Posterior vena cava (tissue), 2 donors: ENCODE measurements at regions not wholly inside any gene's neighbourhood (a gene's known extent, or its start where the extent isn't known, plus 50 kb on each side); places are given as distances from the start of the nearest gene placed in this dataset.
"Not testable (repeated sequence)": the region's sequence is repeated elsewhere in the genome, so short reads cannot be mapped to it uniquely, and the experiment has no call there.

Experiments
- DNase-seq: peaks from one replicate; pipeline ENCODE4 v3.0.0-alpha.2; 2020; ENCODE audit warnings: low spot score
- intact Hi-C, 2 donors: fragments of 100-400 bp; cut with DNase I; formaldehyde crosslinking; loops; one replicate each; pipeline versions ENCODE4 v1.14.1 to v1.14.2; 2022 to 2023
- donor health status: DM: yes; HTN: yes; CAD: no.
- donor health status: DM: yes; HTN: yes; CAD: no.

DNA sequence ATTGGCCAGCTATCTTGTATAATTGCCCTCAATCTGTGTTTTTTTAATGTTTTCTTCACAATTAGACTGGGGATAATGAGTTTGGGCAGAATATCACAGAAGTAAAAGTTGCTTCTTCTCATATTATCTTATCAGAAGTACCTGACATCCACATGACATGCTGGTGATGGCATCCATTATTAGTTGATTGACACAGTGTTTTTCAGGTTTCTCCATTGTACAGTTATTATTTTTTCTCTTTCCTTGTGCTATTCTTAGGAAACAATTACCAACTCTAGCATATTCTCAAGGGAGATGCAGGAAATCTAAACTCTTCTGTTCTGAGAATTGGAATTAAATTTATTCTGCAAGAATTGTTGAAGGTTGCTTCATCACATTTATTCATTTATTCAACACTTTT lies 1000.1 kb upstream of the LCORL start:
- no peak for DNase-seq

DNA sequence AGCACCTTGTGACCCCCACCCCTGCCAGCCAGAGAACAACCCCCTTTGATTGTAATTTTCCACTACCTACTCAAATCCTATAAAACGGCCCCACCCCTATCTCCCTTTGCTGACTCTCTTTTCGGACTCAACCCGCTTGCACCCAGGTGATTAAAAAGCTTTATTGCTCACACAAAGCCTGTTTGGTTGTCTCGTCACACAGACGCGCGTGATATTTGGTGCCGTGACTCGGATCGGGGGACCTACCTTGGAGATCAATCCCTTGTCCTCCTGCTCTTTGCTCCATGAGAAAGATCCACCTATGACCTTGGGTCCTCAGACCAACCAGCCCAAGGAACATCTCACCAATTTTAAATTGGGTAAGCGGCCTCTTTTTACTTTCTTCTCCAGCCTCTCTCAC lies 995.0 kb upstream of the LCORL start:
- DNase-seq, intact Hi-C loops: not testable (repeated sequence)

More for the DNA sequence above, 1000.1 kb upstream of the LCORL start:
- intact Hi-C loops: no loop called here

DNA sequence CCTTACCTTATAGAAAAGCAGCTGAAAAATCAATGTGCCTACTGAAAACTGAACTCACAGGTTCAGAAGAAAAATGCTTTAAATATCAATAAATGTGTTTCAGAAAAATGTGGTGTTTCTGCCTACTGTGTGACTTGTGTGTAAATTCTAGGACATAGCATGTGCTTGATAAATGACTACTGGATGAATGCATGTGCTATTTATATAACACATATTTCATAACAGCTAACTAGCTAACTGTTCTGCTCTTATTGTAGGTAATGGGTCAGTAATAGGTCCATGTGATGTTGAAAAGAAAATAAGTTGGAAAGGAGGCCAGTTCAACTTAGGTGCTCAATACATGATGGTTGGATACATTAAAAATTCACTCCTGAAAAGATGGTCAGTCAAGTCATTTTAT lies 993.0 kb upstream of the LCORL start:
- DNase-seq: no peak
- intact Hi-C loops: no loop called here

DNA sequence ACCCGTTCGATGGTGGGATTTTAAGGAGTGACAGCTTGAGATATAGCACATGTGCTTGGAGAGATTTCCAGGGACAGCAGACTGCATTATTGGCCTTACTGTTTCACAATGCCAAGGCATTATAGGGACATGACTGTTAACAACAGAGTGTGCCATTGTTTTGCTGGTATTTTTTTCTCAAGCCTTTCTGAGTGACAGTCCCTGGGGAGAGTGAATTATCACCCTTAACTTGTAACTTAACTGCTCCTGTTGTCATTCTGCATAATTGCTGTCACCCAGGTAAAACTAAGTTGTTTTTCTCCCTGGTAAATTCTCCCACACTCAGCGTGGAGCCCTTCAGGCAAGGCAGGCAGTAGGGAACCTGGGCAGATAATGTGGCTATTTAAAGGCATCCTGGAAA lies 989.2 kb upstream of the LCORL start:
- intact Hi-C loops: no loop called here
- no peak for DNase-seq

DNA sequence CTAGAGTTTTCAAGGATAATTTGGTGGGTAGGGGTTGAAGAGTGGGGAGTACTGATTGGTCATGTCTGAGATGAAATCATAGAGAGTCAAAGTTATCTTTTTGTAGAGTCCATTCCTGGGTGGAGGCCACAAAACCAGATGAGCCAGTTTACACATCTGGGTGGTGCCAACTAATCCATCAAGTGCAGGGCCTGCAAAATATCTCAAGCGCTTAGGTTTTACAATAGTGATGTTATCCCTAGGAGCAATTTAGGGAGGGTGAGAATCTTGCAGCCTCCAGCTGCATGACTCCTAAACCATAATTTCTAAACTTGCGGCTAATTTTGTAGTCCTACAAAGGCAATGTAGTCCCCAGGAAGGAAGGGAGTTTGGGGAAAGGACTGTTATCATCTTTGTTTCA lies 988.3 kb upstream of the LCORL start:
- DNase-seq: no peak
- intact Hi-C loops: no loop called here

DNA sequence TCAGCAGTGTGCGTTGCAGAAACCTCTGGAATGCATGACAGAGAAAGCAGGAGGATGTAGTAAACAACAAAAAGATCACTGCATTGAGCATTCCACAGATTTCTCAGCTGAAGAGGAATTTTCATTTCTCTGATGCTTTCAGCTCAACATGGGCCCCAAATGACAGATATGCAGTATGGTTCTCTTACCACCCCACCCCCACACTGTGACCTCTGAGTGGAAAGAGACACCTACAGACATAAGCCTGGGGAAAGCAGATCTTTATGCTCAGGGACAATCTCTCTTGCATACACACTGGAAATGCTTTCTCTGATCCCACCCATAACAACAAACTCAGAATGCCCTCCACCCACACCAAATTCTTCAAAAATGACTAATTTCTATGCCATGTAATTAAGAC lies 983.7 kb upstream of the LCORL start:
- DNase-seq: no peak
- intact Hi-C loops: no loop called here

DNA sequence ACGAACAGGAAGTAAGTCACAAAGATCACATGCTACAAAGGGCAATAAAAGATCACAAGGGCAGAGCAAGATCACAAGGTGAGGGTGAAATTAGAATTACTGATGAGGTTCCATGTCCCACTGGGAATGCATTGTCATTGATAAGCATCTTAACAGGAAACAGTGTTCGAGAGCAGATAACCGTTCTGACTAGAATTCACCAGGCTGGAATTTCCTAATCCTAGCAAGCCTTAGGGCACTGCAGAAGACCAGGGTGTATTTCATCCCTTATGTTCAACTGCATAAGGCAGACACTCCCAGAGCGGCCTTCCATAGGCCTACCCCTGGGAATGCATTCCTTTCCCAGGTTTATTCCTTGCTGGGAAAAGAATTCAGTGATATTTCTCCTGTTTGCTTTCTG lies 980.6 kb upstream of the LCORL start:
- no peak for DNase-seq
- intact Hi-C loops: no loop called here

DNA sequence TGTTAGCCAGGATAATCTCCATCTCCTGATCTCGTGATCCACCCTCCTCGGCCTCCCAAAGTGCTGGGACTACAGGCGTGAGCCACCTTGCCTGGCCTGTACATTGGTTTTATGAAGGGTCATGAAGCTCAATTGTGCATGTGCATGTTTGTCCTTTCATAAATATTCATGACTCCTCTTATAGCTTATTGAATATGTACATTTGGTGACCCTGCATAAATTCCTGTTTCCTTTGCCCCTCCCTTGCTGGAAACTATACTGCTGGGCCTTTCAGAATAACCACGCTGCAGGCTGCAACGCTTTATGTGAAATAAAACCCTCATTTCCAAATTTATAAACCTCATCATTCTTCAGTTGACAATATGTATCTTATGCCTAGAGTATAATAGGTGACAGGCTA lies 978.0 kb upstream of the LCORL start:
- intact Hi-C loops: no loop called here
- no peak for DNase-seq

DNA sequence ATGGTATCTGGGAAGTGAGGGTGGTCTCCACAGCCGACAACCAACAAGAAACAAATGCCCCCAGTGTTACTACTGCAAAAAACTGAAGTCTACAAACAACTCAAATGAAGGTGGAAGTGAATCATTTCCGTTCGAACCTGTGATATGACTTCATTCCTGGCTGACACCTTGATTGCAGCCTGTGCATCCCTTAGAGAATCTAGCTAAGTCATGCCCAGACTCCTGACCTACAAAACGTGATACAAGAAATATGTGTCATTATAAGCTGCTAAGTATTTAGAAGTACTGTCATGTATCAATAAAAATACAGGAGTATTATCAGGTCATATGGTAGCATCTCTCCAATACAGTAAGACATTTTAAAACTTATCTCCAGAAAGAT lies 959.7 kb upstream of the LCORL start:
- no peak for DNase-seq
- intact Hi-C loops: no loop called here

DNA sequence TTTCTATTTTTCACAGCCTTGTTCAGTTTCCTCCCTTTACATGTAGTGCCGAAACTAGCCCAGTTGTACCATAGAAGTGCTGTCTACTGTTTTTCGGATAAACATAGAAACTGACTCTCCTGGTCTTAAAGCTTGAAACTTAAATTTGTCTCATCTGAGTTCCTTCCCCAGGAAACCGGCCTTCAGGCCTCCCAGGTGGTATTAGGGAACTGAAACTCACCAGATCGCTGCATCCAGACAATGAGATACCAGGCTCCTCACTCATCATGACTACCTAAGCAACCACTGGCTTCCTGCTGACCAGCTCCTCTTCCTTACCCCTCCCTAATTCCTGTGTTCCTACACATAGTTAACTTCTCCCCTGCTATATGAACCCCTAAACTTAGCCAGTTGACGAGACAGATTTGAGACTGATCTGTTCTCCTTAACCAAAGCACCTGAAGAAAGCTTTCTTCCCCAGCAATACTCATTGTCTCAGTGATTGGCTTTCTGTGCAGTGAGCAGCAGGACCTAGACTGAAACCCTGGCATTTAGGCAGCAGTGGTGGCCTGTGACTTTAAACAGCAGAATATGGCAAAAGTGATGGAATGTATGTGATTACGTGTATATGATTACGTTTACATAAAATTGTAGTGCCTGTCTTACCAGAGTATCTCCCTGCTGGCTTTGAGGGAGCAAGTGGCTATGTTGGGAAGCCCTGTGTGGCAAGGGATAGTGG lies 959.1 kb upstream of the LCORL start:
- DNase-seq: no peak
- intact Hi-C loops: no loop called here

DNA sequence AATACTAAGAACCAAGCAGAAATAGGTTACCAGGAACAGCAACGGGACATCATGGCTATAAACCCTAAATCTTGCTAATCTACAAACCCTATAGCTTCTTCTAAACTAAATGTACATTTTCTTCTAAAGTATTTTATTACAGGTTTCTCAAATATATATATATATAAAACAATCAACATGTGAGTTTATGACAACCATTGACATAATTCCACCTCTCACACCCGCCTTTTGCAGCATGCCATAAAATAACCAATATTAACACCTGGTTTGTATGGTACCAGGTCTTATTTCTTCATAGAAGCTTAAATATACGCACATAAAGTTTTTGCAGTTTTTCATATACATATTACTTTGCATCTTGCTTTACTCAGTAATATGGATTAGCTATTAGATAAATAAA lies 955.3 kb upstream of the LCORL start:
- DNase-seq: no peak
- intact Hi-C loops: no loop called here

DNA sequence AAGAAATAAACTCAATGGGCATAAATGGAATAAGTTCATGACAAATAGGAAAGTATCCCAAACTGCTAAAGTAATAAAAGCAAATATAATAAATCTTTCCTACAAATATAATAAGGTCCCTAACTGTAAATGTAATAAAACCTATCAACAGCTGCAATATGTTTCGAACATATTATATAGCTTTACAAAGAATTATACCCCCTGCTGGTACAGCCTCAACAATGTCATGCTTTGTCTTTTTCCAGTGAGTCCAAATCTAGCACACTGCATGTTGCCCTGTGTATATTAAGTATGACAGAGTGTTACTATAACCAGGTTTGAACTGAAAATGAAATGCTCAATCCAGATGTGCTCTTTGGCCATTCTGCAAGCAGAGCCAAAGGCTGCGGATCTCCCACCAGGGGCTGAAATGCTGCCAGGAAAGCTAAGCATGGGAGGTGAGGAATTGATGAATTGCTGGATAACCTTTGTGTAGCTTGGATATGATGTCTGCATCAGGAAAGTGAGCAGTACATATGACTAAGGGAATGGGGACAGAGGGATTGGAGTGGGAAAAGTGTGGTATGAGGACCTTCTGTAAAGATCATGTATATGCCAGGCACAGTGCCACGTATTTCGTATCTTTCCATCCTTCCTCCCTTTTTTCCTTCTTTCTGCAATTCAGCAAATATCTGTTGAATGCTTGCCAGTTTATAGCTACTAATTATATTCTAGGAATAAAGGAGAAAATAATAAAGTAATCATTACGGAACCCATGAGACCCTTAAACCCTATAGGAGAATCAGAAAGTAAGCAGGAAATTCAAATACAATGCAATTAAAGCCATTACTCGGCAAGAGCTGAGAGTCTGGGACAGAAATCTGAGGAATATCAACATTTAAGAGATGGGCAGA lies 954.6 kb upstream of the LCORL start:
- intact Hi-C loops: no loop called here
- no peak for DNase-seq

DNA sequence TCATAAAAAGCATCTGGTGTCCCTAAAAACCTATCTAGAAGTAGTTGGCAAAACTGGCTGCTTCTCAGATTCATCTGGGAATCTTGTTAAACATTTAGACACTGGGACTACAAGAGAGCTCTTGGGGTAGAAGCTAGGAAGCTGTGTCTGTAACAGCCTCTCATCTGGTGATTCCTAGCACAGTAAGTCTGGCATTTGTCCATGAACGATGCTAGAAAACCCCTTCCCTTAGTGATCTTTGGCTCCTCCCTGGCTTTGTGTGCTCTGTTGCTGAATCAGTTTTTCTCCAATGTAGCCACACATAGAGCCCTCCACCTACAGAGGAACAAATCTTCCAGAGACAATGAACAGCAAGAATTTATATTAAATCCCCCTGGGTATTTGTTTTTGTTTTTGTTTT lies 951.7 kb upstream of the LCORL start:
- intact Hi-C loops: no loop called here
- DNase-seq: no peak

DNA sequence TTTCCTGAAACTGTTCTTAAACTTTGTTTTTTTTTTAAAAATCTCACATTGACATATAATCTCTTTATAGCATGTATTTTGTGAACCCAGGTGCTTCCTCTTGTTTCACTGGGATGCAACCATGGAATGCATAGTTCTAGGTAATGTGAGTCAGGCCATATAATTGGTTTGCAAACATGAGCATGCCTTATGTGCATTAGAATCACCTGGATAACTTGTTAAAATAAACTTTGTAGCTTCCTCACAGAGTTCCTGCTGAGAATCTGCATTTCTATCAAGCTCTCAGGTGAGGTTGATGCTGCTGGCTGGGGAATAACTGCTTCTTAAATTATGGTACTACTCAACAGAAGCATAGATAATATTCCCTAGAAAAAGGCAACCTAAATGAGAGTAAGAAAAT lies 940.3 kb upstream of the LCORL start:
- intact Hi-C loops: no loop called here
- DNase-seq: no peak

DNA sequence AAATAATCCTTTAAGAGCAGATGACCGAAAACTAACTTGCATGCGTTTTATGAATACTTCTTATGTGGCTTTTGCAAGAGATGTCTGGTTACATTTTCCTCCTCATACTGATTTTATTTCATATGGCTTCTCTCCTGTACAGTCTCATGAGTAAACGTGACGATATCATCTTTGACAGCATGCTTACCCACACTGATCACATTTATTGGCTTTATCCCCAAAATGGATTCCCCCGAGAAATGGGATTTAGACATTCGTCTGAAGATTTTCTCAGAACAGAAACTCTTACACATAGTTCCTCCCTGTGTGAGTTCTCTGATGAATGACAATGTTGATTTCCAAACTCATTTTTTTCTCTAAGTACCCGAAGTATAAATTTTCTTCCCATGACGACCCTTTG lies 939.7 kb upstream of the LCORL start:
- intact Hi-C loops: no loop called here

DNA sequence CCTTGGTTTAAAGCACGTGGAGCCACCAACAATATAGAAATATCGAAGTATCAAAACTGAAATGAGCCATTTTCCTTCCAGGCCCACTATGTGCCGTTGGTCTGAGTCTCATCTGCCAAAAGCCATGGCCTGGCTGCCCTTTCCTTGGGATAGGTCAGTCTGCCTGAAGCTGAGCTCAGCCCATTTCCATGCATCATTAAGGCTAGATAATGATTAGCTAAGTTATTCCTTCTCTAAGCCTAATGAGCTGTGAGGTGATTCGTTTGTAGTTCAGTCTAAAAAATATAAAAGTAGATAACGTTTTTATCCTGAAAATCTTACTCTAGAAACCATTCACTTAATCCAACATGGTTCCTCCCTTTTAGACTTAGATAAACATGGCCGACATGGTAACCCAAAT lies 936.2 kb upstream of the LCORL start:
- intact Hi-C loops: no loop called here

More for the DNA sequence above, 939.7 kb upstream of the LCORL start:
- no peak for DNase-seq

DNA sequence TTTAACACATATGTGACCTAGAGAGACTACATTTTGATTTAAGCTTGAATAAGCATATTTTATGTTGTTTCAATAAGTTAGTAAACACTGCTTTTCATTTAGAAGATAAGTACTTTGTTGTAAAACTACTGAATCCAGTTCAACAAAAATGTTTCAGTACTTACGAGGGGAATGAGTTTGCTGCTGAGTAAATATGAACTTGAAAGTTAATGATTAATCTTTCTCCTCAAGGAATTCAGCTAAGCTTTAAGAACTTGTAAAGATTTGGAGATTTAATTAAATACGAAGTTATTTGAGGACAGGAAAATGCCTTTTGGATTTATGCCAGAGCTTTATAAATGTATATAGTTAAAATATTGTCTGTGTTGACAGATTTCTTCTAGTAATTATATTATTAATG lies 933.0 kb upstream of the LCORL start:
- no peak for DNase-seq
- intact Hi-C loops: no loop called here

More for the DNA sequence above, 936.2 kb upstream of the LCORL start:
- DNase-seq: no peak

DNA sequence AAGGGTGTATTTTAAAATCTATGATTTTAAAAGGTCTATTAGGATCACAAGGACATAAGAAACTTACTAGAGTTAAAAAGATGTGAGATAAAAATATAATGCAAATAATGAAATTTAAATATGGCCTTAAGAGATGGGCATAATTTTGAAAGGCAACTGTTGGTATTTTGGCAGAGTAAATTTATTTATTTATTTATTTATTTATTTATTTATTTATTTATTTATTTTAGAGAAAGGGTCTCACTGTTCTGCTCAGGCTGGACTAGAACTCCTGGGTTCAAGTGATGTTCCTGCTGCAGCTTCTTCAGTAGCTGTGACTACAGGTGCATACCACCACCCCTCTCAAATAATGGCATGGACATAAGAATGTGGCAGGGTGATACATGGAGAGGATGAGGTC lies 932.1 kb upstream of the LCORL start:
- no peak for DNase-seq
- intact Hi-C loops: no loop called here

DNA sequence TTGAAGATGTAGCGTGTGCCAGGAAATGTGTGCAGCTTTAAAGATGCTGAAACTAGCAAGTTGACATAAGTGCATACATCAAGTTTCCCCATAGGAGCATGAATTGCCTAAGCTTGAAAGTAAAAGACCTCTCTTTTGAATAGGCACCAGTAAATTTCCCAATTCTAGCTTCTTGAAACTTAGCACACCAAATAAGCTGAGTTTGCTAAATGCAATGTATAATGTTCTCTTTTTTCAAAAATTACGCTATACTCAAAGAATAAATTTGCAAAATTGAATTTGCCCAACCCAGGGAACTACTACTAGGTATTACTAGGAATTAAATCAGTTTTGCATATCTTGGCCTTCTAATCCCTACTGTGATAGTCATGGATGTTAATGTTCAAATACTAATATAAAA lies 923.9 kb upstream of the LCORL start:
- intact Hi-C loops: no loop called here
- DNase-seq: no peak

DNA sequence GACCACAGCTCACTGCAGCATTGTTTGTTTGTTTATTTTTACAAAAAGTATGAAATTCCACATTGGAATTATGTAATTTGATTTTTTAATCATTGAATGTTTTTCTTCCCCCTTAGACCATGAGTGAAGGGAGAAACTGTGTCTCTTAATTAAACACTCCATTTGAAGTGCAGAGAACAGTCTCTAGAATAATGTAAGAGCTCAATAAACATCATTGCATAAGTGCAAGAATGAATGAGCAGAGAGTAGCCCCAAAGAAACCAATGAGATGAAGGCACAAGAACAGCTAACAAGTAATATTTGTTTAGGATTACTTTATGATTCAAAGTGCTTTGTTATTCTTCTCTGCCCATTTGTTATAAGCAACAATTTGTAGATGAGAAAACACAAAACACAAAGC lies 921.3 kb upstream of the LCORL start:
- intact Hi-C loops: no loop called here
- DNase-seq: no peak
